ENCODE measurements at regions not wholly inside any gene's neighbourhood (a gene's known extent, or its start where the extent isn't known, plus 50 kb on each side); places are given as distances from the start of the nearest gene placed in this dataset.

DNA sequence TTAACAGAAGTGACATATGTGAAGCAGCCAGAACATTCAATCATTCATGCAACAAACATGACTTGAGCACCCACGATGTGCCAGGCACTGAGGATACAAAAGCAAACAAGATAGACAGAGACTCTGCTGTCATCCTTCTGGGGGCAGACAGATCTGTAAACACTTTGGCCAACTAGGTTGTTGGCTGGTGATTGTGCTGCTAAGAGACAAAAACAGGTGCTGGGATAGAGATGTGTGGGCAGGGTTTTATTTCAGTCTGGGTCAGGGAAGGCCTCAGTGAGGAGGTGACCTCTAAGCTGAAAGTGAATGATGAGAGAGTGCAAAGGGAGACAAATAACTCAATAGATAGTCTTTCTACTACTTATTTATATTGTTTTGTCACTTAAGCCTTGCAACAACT lies 147.0 kb upstream of the VEPH1 start:
- in situ Hi-C loops (cut with MboI; ENCODE audit: low sequenced_read_pairs) = no loop called here

DNA sequence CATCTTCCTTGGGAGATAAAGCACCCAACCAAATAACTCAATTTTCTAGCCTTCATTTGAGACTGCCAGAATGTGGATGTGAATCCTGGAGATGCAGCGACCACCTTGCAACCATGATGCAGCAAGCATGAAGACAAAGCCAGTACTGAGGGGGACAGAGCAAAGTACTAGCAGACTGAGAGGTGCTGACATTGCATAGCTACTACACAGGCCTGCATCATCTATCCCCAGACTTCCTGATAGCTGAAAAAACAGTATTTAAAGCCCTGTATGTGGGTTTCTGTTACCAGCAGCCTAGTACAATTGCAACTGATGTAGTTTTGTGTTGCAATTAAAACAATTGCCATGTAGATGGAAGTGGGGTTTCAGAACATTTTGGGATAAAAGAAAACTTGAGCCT lies 146.3 kb upstream of the VEPH1 start:
- in situ Hi-C loops (cut with MboI; ENCODE audit: low sequenced_read_pairs) = no loop called here

DNA sequence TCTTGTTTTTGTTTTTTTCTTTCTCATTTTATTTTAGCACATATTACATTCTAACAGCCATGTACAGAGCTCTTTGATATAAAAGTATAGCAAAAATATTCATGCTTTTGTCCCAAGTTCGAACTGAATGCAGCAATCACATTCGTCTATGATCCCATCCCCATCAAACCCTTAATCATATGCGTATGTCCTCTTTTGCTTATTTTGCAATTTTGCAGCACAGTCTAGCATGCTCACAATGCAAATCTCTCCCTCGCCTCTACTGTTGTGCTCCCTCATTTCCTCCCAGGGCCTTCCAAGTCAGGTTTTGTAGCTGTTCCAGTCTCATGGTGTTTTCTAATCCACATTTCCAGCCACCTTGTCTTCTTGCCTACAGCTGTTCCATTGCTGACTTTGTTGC lies 144.6 kb upstream of the VEPH1 start:
- in situ Hi-C loops (cut with MboI; ENCODE audit: low sequenced_read_pairs) = no loop called here

DNA sequence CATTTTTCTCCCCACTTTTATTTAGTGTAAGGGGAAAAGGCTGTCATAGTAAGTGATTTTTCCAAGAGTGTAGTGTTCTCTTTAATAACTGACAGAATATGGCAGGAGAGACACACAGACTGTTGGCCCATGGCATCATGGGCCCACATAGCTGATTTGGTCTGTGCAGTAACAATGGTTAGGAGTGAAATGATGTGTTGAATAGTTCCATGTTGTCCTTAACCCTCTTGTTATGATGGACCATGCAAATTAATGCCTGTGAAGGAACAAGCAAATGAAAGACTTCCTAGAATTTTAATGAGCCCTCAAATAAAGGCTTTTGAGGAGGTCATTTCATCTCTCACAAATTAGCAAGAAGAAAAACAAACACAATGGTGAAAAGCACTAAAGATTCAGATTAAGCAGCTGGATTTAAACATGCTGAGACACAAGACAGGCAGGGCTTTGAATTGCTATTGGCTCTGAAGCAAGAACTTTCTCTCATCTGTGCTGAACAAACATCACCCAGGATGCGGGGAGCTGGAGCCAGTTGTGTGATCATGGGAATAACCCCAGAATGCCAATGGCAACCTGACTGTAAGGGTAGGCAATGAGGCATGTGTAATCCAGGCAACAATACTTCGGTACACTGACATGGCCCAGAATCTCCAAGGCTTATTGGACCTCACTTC lies 136.7 kb upstream of the VEPH1 start:
- in situ Hi-C loops (cut with MboI; ENCODE audit: low sequenced_read_pairs) = no loop called here

DNA sequence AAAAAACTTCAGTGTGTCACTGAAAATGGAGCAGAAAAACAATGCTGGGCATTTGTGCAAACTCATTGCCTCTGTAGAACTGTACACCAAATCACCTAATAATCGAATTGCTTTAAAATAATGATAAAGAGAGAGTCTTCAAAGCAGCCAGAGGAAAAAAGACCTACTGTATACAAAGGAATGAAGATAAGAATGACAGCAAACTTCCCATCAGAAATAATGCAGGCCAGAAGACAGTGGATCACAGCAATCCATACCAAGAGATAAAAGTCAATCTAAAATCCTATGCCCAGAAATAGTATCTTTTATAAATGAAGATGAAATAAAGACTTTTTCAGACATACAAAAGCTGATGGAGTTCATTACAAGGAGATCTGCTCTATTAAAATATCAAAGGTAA lies 134.7 kb upstream of the VEPH1 start:
- in situ Hi-C loops (cut with MboI; ENCODE audit: low sequenced_read_pairs) = no loop called here

DNA sequence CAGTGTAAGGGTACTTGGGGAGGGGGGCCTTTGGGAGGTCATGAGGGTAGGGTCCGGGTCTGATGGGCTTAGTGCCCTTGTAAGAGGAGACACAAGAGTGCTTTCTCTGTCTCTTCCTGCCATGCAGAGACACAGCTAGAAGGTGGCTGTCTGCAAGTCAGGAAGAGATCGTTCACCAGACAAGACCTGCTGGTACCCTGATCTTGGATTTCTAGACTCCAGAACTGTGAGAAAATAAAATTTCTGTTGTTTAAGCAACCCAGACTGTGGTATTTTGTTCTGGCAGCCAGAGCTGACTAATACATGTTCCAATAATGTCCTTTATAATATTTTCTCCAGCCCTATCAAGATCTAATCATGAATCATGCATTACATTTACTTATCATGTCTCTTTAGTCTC lies 130.0 kb upstream of the VEPH1 start:
- in situ Hi-C loops (cut with MboI; ENCODE audit: low sequenced_read_pairs) = no loop called here

DNA sequence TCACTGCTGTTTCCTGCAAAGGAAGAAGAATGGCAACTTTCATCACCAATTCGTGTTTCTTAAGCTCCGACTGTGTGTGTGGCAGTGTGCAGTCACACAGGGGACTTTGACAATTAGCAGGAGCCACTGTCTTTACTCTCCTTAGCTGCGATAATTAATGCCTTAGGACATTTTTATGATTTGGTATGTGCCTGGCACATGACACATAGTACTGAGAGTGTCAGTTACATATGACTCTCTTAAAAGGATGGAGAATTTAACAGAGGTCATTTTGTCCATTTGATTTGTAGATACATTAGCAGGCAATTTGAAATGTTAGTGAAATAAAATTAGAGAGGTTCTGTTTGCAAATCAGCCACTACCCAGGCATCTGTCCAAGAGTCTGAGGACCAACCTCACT lies 128.9 kb upstream of the VEPH1 start:
- in situ Hi-C loops (cut with MboI; ENCODE audit: low sequenced_read_pairs) = no loop called here

DNA sequence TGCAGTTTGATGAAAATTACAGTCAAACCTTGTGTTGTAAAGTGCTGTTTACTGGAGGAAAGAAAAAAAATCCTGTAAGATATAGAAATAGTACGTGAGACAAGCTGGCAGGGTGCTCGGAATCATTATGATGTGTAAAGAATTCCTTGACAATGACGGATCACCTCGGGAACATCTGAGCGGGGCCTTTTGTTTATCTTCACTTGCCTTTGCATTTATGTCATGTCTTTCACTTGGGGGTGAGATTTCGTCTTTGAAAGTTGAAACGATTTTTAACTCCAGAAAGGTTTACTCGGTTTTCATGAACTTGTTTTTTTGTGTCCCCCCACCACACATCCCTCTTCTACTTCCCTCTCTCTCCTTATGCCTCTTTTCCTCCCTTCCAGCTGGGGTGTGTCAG lies 128.3 kb upstream of the VEPH1 start:
- in situ Hi-C loops (cut with MboI; ENCODE audit: low sequenced_read_pairs) = no loop called here

DNA sequence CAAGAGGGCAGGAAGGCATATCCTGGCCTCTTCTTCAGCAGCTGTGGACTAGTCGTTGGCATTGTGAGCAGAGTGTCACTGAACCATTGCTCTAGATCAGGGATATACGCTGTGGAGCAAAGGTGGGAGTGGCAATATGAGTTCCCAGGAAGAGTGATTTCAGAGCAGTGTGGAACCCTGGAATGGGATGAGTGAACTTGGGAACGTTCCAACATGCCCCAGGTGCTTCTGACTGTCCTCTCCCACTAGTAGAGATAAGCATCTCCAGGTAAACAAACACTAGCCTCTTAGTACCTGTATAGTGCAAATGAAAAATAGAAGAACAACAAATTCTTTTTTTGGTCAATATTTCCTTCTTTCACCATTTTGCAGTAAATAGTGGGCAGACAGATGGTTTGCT lies 123.6 kb upstream of the VEPH1 start:
- in situ Hi-C loops (cut with MboI; ENCODE audit: low sequenced_read_pairs) = no loop called here

DNA sequence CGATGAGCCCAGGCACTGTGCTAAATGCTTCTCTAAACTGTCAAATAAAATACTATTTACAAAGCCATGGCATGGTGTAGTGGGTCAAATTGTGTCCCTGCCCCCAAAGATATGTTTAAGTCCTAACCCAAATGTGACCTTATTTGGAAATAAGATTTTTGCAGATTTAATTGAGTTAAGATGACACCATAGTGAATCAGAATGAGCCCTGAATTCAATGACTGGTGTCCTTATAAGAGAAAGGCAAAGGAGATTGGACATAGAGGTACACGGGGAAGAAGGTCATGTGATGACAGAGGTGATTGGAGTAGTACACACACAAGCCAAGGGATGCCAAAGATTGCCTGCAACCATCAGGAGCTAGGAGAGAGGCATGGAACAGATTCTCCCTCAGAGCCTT lies 121.6 kb upstream of the VEPH1 start:
- in situ Hi-C loops (cut with MboI; ENCODE audit: low sequenced_read_pairs) = no loop called here

DNA sequence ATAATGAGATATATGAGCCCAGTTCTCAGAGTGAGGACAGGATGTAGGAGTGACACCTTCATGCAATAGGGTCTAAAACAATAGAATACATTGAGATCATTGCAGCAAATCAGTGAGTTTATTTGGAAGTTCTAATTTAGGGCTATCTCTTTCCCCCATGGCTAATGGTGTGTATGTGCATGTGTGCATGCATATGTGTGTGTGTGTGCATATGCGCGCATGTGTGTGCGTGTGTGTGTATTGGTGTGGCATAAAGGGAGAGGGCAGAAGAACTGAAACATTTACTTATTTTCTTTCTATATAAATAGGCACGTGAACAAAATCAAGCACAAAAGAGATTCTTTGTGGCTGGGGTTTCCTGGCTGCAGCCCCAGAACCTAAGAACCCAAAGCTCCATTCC lies 115.7 kb upstream of the VEPH1 start:
- in situ Hi-C loops (cut with MboI; ENCODE audit: low sequenced_read_pairs) = no loop called here

DNA sequence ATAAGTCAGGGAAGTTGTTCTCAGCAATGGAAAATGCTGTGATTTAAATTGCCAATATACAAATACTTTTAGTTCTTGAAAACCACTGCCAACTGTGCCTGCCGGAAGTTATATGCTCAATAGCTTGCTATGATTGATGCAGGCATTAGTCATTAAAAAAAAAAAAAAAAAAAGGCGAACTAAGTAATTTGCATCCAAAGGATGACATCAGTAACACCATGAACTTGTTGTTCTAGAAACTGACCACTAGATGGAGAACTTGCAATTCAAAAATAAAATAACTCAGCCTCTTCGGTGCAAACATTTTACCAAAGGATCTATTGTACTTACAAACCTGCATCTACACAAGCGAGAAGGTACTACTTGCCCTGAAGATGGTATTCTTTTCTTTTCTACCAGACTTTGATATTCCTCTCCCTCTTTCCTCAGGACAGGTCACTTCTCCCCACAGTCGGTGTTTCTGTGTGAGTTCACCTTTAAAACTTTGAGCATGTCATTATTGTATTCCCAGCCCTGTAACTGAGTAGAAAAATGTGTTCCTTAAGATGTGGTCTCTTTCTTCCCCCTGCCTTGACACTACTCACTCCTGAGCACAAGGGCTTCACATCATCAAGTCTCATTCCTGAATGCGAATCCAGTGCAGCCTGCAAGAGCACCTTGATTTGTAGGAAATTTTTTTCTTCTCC lies 115.0 kb upstream of the VEPH1 start:
- in situ Hi-C loops (cut with MboI; ENCODE audit: low sequenced_read_pairs) = no loop called here

DNA sequence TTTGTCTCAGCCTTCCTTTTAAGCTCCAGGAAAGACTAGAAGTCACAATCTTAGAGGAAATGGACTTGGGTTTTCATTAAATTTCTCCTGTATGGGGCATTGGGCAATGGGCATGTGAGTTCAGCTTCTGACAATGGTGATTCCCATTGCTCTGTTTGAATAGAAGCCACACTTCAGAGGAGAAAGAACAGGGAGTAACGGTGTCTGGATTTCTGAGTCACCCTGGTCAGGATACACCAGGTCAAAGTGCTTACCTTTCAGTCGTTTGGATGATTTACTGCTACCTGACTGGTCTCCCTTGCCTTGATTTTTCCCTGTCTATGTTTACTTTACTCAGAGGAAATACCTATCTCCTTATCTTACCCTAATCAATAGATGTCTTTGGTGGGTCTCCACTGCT lies 111.7 kb upstream of the VEPH1 start:
- in situ Hi-C loops (cut with MboI; ENCODE audit: low sequenced_read_pairs) = no loop called here

DNA sequence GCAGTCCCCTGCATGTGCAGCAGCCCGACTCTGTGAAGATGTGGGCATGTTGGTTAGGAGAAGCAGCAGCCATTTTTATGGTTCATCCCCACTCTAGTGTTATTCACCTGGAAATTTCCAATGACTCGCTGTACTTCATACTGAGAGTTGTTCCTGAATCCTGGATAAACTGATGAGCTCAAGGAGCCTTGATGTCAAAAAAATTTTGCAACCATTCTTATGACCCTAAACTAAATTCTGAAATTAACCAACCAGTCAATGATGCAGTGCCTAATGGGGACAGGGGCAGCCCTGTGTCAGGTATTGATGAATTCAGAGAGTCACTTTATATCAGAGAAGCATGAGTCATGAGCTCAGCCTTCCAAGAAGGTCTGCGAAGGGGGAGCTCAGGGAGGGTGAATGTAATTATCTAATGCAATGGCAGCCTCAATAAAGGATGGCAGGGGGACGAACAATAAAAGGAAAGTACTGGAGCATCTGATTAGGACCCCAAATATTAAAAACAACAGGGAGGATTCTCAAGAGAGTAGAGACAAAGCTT lies 108.4 kb upstream of the VEPH1 start:
- in situ Hi-C loops (cut with MboI; ENCODE audit: low sequenced_read_pairs) = no loop called here

DNA sequence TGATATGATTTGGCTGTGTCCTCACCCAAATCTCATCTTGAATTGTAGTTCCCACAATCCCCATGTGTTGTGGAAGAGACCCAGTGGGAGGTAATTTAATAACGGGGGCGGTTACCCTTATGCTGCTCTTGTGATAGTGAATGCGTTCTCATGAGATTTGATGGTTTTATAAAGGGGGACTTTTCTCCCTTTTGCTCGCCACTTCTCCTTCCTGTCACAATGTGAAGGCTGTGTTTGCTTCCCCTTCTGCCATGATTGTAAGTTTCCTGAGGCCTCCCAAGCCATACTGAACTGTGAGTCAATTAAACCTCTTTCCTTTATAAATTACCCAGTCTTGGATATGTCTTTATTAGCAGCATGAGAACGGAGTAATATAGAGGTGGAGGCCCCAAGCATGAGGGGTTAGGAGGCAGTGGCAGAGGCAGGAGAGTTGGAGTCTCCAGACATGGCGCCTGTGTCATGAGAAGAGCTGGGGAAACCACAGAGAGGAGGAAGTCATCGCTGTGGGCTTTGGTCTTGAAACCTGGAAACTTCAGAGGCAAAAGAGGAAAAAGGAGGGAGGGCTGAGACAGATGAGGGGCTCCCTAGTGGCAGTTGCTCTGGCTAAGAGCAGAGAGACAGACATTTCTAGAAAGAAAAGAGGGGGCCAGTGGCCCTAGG lies 107.8 kb upstream of the VEPH1 start:
- in situ Hi-C loops (cut with MboI; ENCODE audit: low sequenced_read_pairs) = no loop called here

DNA sequence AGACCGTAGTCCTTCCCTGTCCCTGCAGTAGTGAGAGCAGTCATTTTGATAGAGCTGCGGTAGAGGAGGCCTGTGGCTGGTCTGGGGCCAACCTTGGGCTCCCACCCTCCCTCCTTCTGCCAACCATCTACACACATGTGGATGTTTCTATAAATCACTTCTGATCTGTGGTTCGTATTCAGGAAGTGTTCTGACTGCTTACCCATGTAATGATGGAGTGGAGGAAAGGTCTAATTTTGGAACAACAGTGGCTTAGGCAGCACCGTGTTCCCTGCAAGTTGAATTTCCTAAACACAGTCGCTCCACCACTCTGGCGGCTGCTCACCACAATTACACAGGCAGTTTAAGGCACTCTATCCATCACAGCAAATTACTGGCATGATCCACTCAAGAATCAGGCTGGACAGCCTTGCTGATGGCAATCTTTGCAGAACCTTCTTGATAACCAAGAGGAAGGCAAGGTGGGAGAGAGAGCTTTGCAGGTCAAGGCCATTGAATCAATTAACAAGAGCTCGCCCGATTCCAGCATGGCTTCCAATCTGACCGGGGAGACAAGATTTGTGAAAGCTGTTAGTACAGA lies 104.7 kb upstream of the VEPH1 start:
- in situ Hi-C loops (cut with MboI; ENCODE audit: low sequenced_read_pairs) = no loop called here

DNA sequence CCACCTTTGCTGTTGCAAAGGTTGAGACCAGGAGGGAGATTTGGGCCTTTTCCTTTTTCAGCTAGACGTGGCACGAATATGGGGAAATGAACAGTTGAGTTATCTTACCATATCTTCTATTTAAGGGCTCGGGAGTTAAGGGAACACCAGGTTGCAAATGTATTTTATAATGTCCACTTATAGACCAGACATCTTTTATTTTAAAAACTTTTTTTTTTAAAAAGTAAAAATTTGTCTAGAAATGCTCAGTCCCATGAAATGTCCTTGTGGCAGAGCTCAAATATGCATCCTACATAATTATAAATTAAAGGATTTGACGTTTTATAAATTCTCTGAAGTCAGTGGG lies 103.6 kb upstream of the VEPH1 start:
- in situ Hi-C loops (cut with MboI; ENCODE audit: low sequenced_read_pairs) = no loop called here

DNA sequence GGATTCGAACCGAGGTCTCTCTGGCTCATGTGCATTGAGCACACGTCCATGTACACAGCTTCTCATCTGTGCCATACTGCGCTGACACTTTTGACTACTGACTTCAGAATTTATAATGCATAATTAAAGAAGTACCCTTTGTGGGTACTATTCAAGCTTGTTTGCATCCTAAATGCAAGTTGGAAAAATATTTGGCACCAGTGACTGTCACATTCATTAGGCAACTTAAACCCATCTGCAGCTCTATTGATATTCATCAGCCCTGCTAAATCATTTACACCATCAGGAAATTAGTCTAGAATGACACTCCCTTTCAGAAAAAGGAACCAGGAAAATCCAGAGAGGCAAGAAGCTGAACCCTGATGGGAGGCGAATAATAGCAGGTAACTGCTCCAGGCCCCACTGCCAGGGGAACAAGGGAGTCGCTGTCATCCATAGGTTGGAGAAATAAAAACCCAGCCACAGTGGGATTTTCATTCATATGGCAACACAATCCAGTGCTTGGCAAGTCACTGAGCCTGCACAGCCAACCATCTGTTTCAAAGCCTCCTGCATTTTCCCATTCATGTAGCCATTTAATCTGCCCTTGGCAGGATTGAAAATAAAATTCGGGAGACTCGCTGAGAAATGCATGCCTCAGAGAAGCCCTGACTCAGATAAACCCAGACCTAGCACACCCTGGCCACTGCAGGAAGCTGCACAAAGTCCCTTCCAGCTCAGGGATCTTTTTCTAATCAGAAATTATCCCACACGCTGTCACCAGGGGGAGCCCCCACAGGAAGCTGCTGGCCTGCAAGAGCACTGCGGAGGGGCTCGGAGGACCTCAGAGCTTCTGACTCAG lies 103.0 kb upstream of the VEPH1 start:
- in situ Hi-C loops (cut with MboI; ENCODE audit: low sequenced_read_pairs) = no loop called here

DNA sequence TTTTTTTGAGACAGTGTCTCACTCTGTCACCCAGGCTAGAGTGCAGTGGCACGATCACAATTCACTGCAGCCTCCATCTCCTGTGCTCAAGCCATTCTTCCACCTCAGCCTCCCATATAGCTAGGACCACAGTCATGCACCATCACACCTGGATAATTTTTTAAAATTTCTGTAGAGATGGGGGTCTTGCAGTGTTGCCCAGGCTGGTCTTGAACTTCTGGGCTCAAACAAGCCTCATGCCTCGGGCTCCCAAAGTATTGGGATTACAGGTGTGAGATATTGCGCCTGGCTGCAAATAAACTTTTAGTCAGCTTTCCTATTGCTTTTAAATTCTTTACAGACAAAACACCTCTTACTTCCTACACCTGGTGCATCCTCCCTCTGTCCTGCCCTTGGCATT lies 102.1 kb upstream of the VEPH1 start:
- in situ Hi-C loops (cut with MboI; ENCODE audit: low sequenced_read_pairs) = no loop called here

DNA sequence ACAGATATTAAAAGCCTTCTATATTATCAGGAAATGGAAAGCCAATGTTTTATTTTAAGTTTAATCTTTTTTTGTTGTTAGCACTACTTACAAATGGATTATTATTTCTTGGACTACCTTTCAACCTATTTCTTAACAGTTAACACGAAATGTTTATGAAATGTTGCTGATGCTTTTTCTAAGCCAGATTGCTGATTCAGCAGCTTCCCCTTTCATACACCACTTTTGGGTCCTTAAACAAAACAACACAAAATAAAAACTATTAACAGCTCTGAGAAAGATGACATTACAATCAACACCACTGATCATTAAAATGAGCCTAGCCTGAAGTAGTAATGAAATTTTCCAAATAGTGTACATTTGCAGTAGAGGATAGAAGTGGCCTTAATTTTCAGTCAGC lies 99.2 kb upstream of the VEPH1 start:
- in situ Hi-C loops (cut with MboI; ENCODE audit: low sequenced_read_pairs) = no loop called here

DNA sequence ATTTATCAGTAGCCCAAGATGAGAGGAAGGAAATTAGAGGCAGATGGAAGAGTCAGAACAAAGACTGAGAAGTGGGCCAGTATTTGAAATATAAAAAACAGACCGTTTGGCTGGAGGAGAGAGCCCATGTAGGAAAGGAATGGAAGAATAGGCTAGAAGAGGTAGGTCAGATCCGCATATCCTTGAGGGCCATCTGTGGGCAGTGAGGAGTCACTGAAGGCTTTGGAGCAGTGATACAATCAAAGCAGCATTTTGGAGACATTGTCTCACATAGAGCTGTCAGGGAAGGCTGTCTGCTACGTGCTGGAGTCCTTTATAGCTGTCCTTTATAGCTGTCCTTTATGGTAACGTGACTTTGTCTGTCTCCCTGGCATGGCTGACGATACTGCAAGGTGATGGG lies 92.0 kb upstream of the VEPH1 start:
- in situ Hi-C loops (cut with MboI; ENCODE audit: low sequenced_read_pairs) = no loop called here
